IMR-90 (cell line): ENCODE measurements at regions not wholly inside any gene's neighbourhood (a gene's known extent, or its start where the extent isn't known, plus 50 kb on each side); places are given as distances from the start of the nearest gene placed in this dataset.

ENCODE experiments used
- ATAC-seq: fragments of 200-7000 bp; cut with Tn5 transposase; 2 replicates; pipeline ENCODE4 v1.9.1; 2020; ENCODE audit warnings: low read depth, mild to moderate bottlenecking, moderate library complexity
- BruUV-seq: library from RNA; stranded (reverse); fragments of 400-500 nt; replicated peaks from 2 replicates; lab custom pipeline; 2021; lab: Mats Ljungman, UMichigan
- CTCF ChIA-PET: fragments of 300-600 bp; formaldehyde crosslinking; extraction: SDS; loops from one replicate; lab custom pipeline; 2021; ENCODE audit warnings: antibody characterized with exemption; lab: Yijun Ruan, JAX
- POLR2A ChIA-PET: fragments of 300-600 bp; sonication (Branson Sonifier 250); formaldehyde crosslinking; loops from one replicate; lab custom pipeline; 2022; ENCODE audit warnings: antibody characterized with exemption; ENCODE audit not compliant: unreplicated experiment; lab: Charles Lee
- DNase-seq: peaks from one replicate; pipeline ENCODE4 v3.0.0; 2013
- H2AFZ ChIP-seq: replicated peaks from 2 replicates; pipeline ENCODE3; 2013; ENCODE audit warnings: low read length, mild to moderate bottlenecking; ENCODE audit not compliant: poor library complexity
- H2AK5ac ChIP-seq: 2 replicates; pipeline ENCODE4 v1.6.1; 2013; ENCODE audit warnings: low read depth, low read length, inconsistent platforms
- H2AK9ac ChIP-seq: replicated peaks from 2 replicates; pipeline ENCODE3; 2013; ENCODE audit warnings: mild to moderate bottlenecking, low read depth, low read length, moderate library complexity; ENCODE audit not compliant: poor library complexity
- H2BK120ac ChIP-seq: 2 replicates; pipeline ENCODE4 v1.6.1; 2013; ENCODE audit warnings: low read depth, low read length, inconsistent platforms
- H2BK15ac ChIP-seq: 3 replicates; pipeline ENCODE4 v1.6.1; 2013; ENCODE audit warnings: low read depth, low read length, inconsistent platforms
- H2BK20ac ChIP-seq: 2 replicates; pipeline ENCODE4 v1.6.1; 2013; ENCODE audit warnings: low read depth, mild to moderate bottlenecking, inconsistent platforms, low read length, moderate library complexity
- H2BK5ac ChIP-seq: 2 replicates; pipeline ENCODE4 v1.6.1; 2013; ENCODE audit warnings: mild to moderate bottlenecking, low read depth, low read length, inconsistent platforms; ENCODE audit not compliant: poor library complexity, severe bottlenecking
- H3K14ac ChIP-seq: replicated peaks from 2 replicates; pipeline ENCODE4 v1.6.1; 2013; ENCODE audit warnings: low read depth, low read length, inconsistent platforms
- H3K18ac ChIP-seq: 2 replicates; pipeline ENCODE4 v1.6.1; 2013; ENCODE audit warnings: low read depth, low read length, control low read depth
- H3K23ac ChIP-seq: 2 replicates; pipeline ENCODE4 v1.6.1; 2013; ENCODE audit warnings: low read depth, low read length, inconsistent platforms
- H3K27ac ChIP-seq: 2 replicates; pipeline ENCODE4 v1.5.1; 2013; ENCODE audit warnings: mild to moderate bottlenecking, control low read depth, low read length; ENCODE audit not compliant: insufficient read depth
- H3K27me3 ChIP-seq: 2 replicates; pipeline ENCODE4 v1.6.1; 2013; ENCODE audit warnings: low read length; ENCODE audit not compliant: control insufficient read depth, insufficient read depth
- H3K36me3 ChIP-seq: 2 replicates; pipeline ENCODE4 v1.6.1; 2013; ENCODE audit warnings: low read length, mixed read lengths; ENCODE audit not compliant: control insufficient read depth, insufficient read depth
- H3K4ac ChIP-seq: 2 replicates; pipeline ENCODE4 v1.6.1; 2013; ENCODE audit warnings: low read depth, low read length, inconsistent platforms
- H3K4me1 ChIP-seq: 2 replicates; pipeline ENCODE4 v1.6.1; 2013; ENCODE audit warnings: low read length, mixed read lengths; ENCODE audit not compliant: control insufficient read depth, insufficient read depth
- H3K4me2 ChIP-seq: 2 replicates; pipeline ENCODE4 v1.6.1; 2013; ENCODE audit warnings: low read depth, mild to moderate bottlenecking, control low read depth, low read length, moderate library complexity
- H3K4me3 ChIP-seq: 2 replicates; pipeline ENCODE4 v1.5.1; 2013; ENCODE audit warnings: low read depth, mild to moderate bottlenecking, control low read depth, low read length, moderate library complexity; ENCODE audit not compliant: insufficient read depth
- H3K56ac ChIP-seq: 2 replicates; pipeline ENCODE4 v1.6.1; 2013; ENCODE audit warnings: low read length, inconsistent platforms; ENCODE audit not compliant: insufficient read depth; ENCODE audit errors: extremely low read depth
- H3K79me1 ChIP-seq, 2 experiments: 2 replicates each; pipeline ENCODE4 v1.6.1; 2013; ENCODE audit warnings: low read length in 2 of 2, inconsistent platforms in 1 of 2, low read depth in 1 of 2
- H3K9ac ChIP-seq: 2 replicates; pipeline ENCODE4 v1.6.1; 2013; ENCODE audit warnings: low read depth, low read length, control low read depth
- H3K9me1 ChIP-seq: 2 replicates; pipeline ENCODE4 v1.6.1; 2013; ENCODE audit warnings: low read length, inconsistent platforms; ENCODE audit not compliant: insufficient read depth
- H3K9me3 ChIP-seq: 2 replicates; pipeline ENCODE4 v1.6.1; 2013; ENCODE audit warnings: low read length; ENCODE audit not compliant: control insufficient read depth, insufficient read depth
- H4K20me1 ChIP-seq: 2 replicates; pipeline ENCODE4 v1.6.1; 2013; ENCODE audit warnings: low read length, inconsistent platforms; ENCODE audit not compliant: insufficient read depth
- H4K5ac ChIP-seq: 2 replicates; pipeline ENCODE4 v1.6.1; 2013; ENCODE audit warnings: mild to moderate bottlenecking, low read depth, low read length, control low read depth
- H4K8ac ChIP-seq, 2 experiments: 2 replicates each; pipeline ENCODE4 v1.6.1; 2013; ENCODE audit warnings: low read depth in 2 of 2, low read length in 2 of 2, control low read depth in 1 of 2, inconsistent platforms in 1 of 2
- H4K91ac ChIP-seq: 2 replicates; pipeline ENCODE4 v1.6.1; 2013; ENCODE audit warnings: low read depth, low read length, inconsistent platforms; ENCODE audit not compliant: insufficient read depth
- BHLHE40 ChIP-seq: fragments of 150-350 bp; IDR thresholded peaks from 2 replicates; pipeline ENCODE4 v1.6.1; 2016; ENCODE audit warnings: mild to moderate bottlenecking, low read depth, low read length
- CEBPB ChIP-seq: IDR thresholded peaks from 2 replicates; pipeline ENCODE4 v1.6.1; 2012; ENCODE audit warnings: low read depth, low read length, improper control_type of control experiment
- CHD1 ChIP-seq: IDR thresholded peaks from 2 replicates; pipeline ENCODE4 v1.6.1; 2012; ENCODE audit warnings: low read depth, low read length, improper control_type of control experiment
- MAFK ChIP-seq: IDR thresholded peaks from 2 replicates; pipeline ENCODE4 v1.6.1; 2012; ENCODE audit warnings: low read depth, low read length, improper control_type of control experiment
- MAZ ChIP-seq: IDR thresholded peaks from 2 replicates; pipeline ENCODE4 v1.6.1; 2012; ENCODE audit warnings: low read depth, mild to moderate bottlenecking, low read length, improper control_type of control experiment, moderate library complexity, borderline replicate concordance
- NFE2L2 ChIP-seq: fragments of 150-350 bp; IDR thresholded peaks from 2 replicates; pipeline ENCODE4 v1.6.1; 2016; ENCODE audit warnings: low read depth, mild to moderate bottlenecking, low read length
- POLR2A ChIP-seq: IDR thresholded peaks from 2 replicates; pipeline ENCODE4 v1.6.1; 2012; ENCODE audit warnings: mild to moderate bottlenecking, low read depth, low read length
- RAD21 ChIP-seq: IDR thresholded peaks from 2 replicates; pipeline ENCODE4 v1.6.1; 2012; ENCODE audit warnings: low read length, improper control_type of control experiment
- RCOR1 ChIP-seq: IDR thresholded peaks from 2 replicates; pipeline ENCODE4 v1.6.1; 2012; ENCODE audit warnings: mild to moderate bottlenecking, low read length, improper control_type of control experiment; ENCODE audit not compliant: insufficient replicate concordance
- RFX5 ChIP-seq: IDR thresholded peaks from 2 replicates; pipeline ENCODE4 v1.8.0; 2012; ENCODE audit warnings: low read depth, mild to moderate bottlenecking, low read length, moderate library complexity
- SMC3 ChIP-seq: fragments of 150-350 bp; IDR thresholded peaks from 2 replicates; pipeline ENCODE4 v1.6.1; 2016; ENCODE audit warnings: low read depth, mild to moderate bottlenecking, antibody characterized with exemption, low read length, moderate library complexity
- WGBS, 2 experiments: methylation state at CpG; one replicate each; pipeline versions ENCODE4 v1.1.5 to v1.1.7; 2013; ENCODE audit warnings: missing lambda C conversion rate in 2 of 2; ENCODE audit not compliant: insufficient read length in 1 of 2; ENCODE audit errors: extremely low coverage in 2 of 2; 5-methylcytosine and 5-hydroxymethylcytosine counted together
- dilution Hi-C: fragments of 300-500 bp; cut with HindIII; formaldehyde crosslinking; loops from one replicate; pipeline ENCODE4 v1.14.3; 2018; ENCODE audit warnings: low sequenced_read_pairs; ENCODE audit not compliant: unreplicated experiment
- in situ Hi-C: fragments of 300-500 bp; cut with MboI; formaldehyde crosslinking; loops from 3 replicates; pipeline ENCODE4 v1.14.3; 2019; ENCODE audit warnings: low sequenced_read_pairs, inconsistent platforms, mixed read lengths
- intact Hi-C: fragments of 100-400 bp; cut with micrococcal nuclease; formaldehyde crosslinking; loops from 2 replicates; pipeline ENCODE4 v1.10.0; 2022
- TF ChIP-seq, protein P1 (sequence below): fragments of 150-350 bp; IDR thresholded peaks from 2 replicates; pipeline ENCODE4 v1.6.1; 2017; ENCODE audit warnings: mild to moderate bottlenecking, antibody characterized with exemption, low read length, low read depth
- TF ChIP-seq, protein P2 (sequence below): conservative IDR thresholded peaks from 2 replicates; pipeline ENCODE4 v1.5.1; 2012; ENCODE audit warnings: mild to moderate bottlenecking, low read depth, low read length, improper control_type of control experiment
- TF ChIP-seq, protein P3 (sequence below): fragments of 150-350 bp; IDR thresholded peaks from 2 replicates; pipeline ENCODE4 v1.6.1; 2016; ENCODE audit warnings: low read depth, mild to moderate bottlenecking, low read length, moderate library complexity, borderline replicate concordance

DNA sequence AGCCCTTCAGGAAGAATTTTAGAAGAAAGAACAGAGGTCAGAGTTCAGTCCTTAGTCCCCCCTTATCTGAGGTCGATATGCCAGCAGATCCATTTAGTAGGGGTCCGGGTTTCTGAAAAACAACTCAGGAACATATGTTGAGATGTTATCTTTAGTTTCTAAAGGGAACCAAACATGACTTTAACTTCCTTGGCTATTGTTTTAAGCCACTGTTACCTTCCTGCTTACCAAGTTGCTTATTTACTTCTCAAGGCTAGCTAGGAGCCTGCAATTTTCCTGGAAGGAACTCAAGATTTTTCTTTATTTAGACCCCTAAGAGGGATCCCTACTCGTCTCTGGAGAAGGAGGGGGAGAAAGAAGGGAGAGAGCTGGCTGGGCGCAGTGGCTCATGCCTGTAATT, 54.3 kb downstream of the KCNC4 start:
- no peak overlapping the region for H3K9ac ChIP-seq
- no peaks in the 10 kb centered on the region for H3K36me3 ChIP-seq
- no peak overlapping the region for H3K14ac ChIP-seq
- no peak for TF ChIP-seq MAZ
- TF ChIP-seq SMC3, result no peak
- TF ChIP-seq RAD21, result no peak
- TF ChIP-seq MAFK, result no peak
- TF ChIP-seq RCOR1, result no peak
- no peak for TF ChIP-seq CHD1
- TF ChIP-seq, protein P1, sequence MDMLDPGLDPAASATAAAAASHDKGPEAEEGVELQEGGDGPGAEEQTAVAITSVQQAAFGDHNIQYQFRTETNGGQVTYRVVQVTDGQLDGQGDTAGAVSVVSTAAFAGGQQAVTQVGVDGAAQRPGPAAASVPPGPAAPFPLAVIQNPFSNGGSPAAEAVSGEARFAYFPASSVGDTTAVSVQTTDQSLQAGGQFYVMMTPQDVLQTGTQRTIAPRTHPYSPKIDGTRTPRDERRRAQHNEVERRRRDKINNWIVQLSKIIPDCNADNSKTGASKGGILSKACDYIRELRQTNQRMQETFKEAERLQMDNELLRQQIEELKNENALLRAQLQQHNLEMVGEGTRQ, result no peak
- TF ChIP-seq BHLHE40, result no peak
- TF ChIP-seq NFE2L2, result no peak
- TF ChIP-seq, protein P2, sequence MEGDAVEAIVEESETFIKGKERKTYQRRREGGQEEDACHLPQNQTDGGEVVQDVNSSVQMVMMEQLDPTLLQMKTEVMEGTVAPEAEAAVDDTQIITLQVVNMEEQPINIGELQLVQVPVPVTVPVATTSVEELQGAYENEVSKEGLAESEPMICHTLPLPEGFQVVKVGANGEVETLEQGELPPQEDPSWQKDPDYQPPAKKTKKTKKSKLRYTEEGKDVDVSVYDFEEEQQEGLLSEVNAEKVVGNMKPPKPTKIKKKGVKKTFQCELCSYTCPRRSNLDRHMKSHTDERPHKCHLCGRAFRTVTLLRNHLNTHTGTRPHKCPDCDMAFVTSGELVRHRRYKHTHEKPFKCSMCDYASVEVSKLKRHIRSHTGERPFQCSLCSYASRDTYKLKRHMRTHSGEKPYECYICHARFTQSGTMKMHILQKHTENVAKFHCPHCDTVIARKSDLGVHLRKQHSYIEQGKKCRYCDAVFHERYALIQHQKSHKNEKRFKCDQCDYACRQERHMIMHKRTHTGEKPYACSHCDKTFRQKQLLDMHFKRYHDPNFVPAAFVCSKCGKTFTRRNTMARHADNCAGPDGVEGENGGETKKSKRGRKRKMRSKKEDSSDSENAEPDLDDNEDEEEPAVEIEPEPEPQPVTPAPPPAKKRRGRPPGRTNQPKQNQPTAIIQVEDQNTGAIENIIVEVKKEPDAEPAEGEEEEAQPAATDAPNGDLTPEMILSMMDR, result no peak
- no peak for TF ChIP-seq CEBPB
- no peak for TF ChIP-seq RFX5
- TF ChIP-seq POLR2A, result no peak
- TF ChIP-seq, protein P3, sequence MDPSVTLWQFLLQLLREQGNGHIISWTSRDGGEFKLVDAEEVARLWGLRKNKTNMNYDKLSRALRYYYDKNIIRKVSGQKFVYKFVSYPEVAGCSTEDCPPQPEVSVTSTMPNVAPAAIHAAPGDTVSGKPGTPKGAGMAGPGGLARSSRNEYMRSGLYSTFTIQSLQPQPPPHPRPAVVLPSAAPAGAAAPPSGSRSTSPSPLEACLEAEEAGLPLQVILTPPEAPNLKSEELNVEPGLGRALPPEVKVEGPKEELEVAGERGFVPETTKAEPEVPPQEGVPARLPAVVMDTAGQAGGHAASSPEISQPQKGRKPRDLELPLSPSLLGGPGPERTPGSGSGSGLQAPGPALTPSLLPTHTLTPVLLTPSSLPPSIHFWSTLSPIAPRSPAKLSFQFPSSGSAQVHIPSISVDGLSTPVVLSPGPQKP, result no peak
- no peak overlapping the region for H3K18ac ChIP-seq
- H3K27ac ChIP-seq, result no peak overlapping the region
- intact Hi-C loops, result no loop called here
- no peak overlapping the region for H2AFZ ChIP-seq
- no peaks in the 10 kb centered on the region for H3K79me1 ChIP-seq
- no peak overlapping the region for H2AK9ac ChIP-seq
- H3K4ac ChIP-seq, result no peak overlapping the region
- no peaks in the 10 kb centered on the region for H3K9me1 ChIP-seq
- no peak overlapping the region for H2BK5ac ChIP-seq
- H4K5ac ChIP-seq, result no peak overlapping the region
- dilution Hi-C loops, result no loop called here
- peaks cover 35% of the 10 kb centered on the region for H3K27me3 ChIP-seq
- no peak overlapping the region for H2BK15ac ChIP-seq
- H3K56ac ChIP-seq, result no peak overlapping the region
- DNase-seq, result no peak
- no peak overlapping the region for H2BK20ac ChIP-seq
- H4K91ac ChIP-seq, result no peak overlapping the region
- H3K4me3 ChIP-seq, result no peak overlapping the region
- WGBS, 2 experiments, result no CpG with 5 or more reads among the region's 4 CpGs
- no peak overlapping the region for H3K23ac ChIP-seq
- no peak for ATAC-seq
- H4K20me1 ChIP-seq, result no peaks in the 10 kb centered on the region
- no TSS peak for BruUV-seq
- no peak overlapping the region for H2BK120ac ChIP-seq
- no peaks in the 10 kb centered on the region for H3K4me1 ChIP-seq
- no peak overlapping the region for H2AK5ac ChIP-seq
- H3K9me3 ChIP-seq, result no peaks in the 10 kb centered on the region
- in situ Hi-C loops, result no loop called here
- ChIA-PET POLR2A (no interaction called here), CTCF (no interaction called here)
- H4K8ac ChIP-seq, result no peak overlapping the region
- no peak overlapping the region for H3K4me2 ChIP-seq
